Panc1 (cell line): ENCODE measurements at regions not wholly inside any gene's neighbourhood (a gene's known extent, or its start where the extent isn't known, plus 50 kb on each side); places are given as distances from the start of the nearest gene placed in this dataset.

Source experiments
- CTCF ChIP-seq: fragments of 450-650 bp; IDR thresholded peaks from 2 replicates; pipeline ENCODE4 v1.5.1; 2017; ENCODE audit warnings: mild to moderate bottlenecking
- POLR2AphosphoS5 ChIP-seq: IDR thresholded peaks from 2 replicates; pipeline ENCODE4 v1.6.1; 2012; ENCODE audit warnings: mild to moderate bottlenecking, low read depth, low read length, moderate library complexity
- SIN3A ChIP-seq: IDR thresholded peaks from 2 replicates; pipeline ENCODE4 v1.6.1; 2012; ENCODE audit warnings: low read depth, mild to moderate bottlenecking, low read length, moderate library complexity, borderline replicate concordance; ENCODE audit not compliant: insufficient read depth

GRCh38 chr13:47621931-47622330, 379.1 kb downstream of the SUCLA2 start:
- TF ChIP-seq POLR2AphosphoS5, result no peak
- TF ChIP-seq CTCF, result no peak
- no peak for TF ChIP-seq SIN3A
